Transverse colon (tissue), 3 donors: ENCODE measurements at regions not wholly inside any gene's neighbourhood (a gene's known extent, or its start where the extent isn't known, plus 50 kb on each side); places are given as distances from the start of the nearest gene placed in this dataset.

Source experiments
- CTCF ChIP-seq, 5 experiments: fragments of 200-600 bp in 3 of 5; fragments of 450-650 bp in 2 of 5; sonication (generic) in 3 of 5; IDR thresholded peaks; 1 replicate in 2 of 5; 2 replicates in 3 of 5; pipeline ENCODE4 v1.5.1; 2016 to 2017; ENCODE audit warnings: antibody characterized with exemption in 5 of 5, inconsistent platforms in 3 of 5, mild to moderate bottlenecking in 2 of 5, moderate library complexity in 1 of 5
- POLR2A ChIP-seq: fragments of 450-650 bp; IDR thresholded peaks from one replicate; pipeline ENCODE4 v1.6.1; 2016; ENCODE audit warnings: antibody characterized with exemption, mild to moderate bottlenecking, moderate library complexity

- TF ChIP-seq POLR2A (no peak), CTCF (IDR thresholded peaks at IDR 0.05) (no peak)
Measured at GRCh38 chr4:20311856-20312255, 60.2 kb downstream of the SLIT2 start.
